UCSD-AML1 (cell line): ENCODE measurements at regions not wholly inside any gene's neighbourhood (a gene's known extent, or its start where the extent isn't known, plus 50 kb on each side); places are given as distances from the start of the nearest gene placed in this dataset.
"Not testable (repeated sequence)": the region's sequence is repeated elsewhere in the genome, so short reads cannot be mapped to it uniquely, and the experiment has no call there.

Experiments
- DNase-seq: peaks from one replicate; lab custom pipeline; 2025; ENCODE audit not compliant: unreplicated experiment; lab: John Stamatoyannopoulos, UW

DNA sequence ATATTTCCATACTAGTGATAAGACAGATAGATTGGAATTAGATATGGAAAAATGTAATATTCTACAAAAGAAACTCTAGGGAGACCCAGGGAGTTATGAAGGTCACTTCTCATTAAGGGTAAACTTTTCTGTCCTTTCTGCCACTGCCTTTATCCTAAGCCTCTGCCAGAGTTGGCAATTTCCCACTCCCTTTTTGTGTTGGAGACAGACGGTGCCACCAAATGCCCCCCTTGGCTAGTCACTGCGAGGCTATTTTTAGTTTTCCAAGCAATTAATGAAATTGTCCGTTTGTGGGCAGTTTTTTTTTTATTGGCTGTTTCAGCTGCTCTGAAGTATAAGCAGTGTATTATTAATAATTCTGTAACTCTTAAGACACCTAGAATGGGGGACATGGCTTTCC is 67.6 kb upstream of the TENM4 start:
- no peak for DNase-seq

DNA sequence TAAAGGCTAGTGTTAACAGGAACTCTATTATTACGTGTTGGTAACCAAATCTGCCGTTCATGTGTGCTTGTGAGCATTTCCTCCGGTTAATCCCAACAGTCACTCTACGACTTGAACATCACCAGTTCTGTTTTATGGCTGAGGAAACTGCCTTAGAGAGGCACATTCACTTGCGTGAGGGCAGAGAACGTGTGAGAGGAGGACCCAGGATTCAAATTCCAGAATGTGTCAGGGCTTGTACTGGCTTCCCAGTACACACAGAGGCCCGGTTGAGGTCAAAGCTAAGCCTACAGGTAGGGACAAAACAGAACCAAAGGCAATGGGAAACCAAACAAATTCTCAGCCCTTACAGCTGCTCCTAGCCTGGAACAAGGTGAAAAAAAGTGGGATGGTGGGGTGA is 66.9 kb upstream of the TENM4 start:
- DNase-seq = no peak

- no peak for DNase-seq
These were observed 66.0 kb upstream of the TENM4 start for GRCh38 chr11:79506734-79507344.

- no peak for DNase-seq
These were observed 65.3 kb upstream of the TENM4 start for GRCh38 chr11:79506124-79506523.

DNA sequence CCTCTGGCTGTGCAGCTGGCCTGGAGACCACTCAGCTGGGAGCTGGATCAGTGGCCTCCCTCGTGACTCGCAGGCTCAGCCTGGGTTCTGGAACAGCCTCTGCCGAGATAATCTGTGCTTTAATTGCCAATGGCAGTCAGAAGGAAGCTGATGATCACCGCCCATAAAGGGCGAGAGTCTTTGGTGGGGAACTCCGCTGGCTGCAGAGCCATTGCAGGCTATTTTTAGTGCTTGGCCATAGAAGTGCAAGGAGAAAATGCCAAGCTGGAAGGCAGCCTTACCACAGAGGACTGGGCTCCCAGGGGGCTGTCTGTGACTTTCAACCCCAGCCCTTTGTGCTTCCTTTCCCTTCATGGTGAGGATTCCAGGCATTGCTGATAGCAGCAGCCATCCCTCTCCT is 62.2 kb upstream of the TENM4 start:
- no peak for DNase-seq

GRCh38 chr11:79501707-79502106 is 60.9 kb upstream of the TENM4 start:
- DNase-seq = no peak

GRCh38 chr11:79499929-79500328 is 59.1 kb upstream of the TENM4 start:
- DNase-seq = not testable (repeated sequence)

- no peak for DNase-seq
These were observed 57.8 kb upstream of the TENM4 start for GRCh38 chr11:79498667-79499066.

DNA sequence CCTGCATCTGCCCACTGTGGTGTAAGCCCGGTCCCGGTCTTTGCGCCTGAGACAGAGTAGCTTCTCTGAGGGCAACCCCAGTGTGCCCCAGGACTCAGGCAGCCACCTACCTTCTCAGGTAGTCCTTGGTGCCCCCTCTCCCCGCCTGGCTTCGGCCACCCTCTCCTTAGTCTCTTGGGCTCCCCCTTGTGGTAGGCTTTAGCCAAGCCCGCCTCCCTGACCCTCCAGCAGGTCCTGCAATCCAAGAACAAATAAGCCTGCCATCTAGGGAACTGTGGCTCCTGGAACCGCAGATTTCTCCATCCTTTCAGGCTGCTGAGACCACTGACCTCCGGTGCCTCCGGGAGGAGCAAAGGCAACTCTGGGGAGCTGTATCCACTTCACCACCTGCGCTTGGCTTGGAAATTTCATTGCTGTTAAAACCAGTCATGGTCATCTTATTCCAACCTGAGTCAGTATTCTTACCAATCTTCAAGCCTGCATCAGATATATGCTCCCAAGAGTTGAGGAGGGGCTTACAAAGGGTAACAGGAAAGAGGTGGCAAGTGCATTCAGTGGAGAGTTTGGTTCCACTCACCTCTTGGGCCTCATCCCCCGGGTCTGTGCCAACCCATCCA is 52.8 kb upstream of the TENM4 start:
- peak; percentile 52 for DNase-seq

- no peak for DNase-seq
These were observed 51.2 kb upstream of the TENM4 start for GRCh38 chr11:79492008-79492407.
